ENCODE measurements at regions not wholly inside any gene's neighbourhood (a gene's known extent, or its start where the extent isn't known, plus 50 kb on each side); places are given as distances from the start of the nearest gene placed in this dataset.

- no peak for DNase-seq (ENCODE audit: low read depth)
Observed at GRCh38 chr4:182969651-182970279, 52.6 kb upstream of the DCTD start.

DNA sequence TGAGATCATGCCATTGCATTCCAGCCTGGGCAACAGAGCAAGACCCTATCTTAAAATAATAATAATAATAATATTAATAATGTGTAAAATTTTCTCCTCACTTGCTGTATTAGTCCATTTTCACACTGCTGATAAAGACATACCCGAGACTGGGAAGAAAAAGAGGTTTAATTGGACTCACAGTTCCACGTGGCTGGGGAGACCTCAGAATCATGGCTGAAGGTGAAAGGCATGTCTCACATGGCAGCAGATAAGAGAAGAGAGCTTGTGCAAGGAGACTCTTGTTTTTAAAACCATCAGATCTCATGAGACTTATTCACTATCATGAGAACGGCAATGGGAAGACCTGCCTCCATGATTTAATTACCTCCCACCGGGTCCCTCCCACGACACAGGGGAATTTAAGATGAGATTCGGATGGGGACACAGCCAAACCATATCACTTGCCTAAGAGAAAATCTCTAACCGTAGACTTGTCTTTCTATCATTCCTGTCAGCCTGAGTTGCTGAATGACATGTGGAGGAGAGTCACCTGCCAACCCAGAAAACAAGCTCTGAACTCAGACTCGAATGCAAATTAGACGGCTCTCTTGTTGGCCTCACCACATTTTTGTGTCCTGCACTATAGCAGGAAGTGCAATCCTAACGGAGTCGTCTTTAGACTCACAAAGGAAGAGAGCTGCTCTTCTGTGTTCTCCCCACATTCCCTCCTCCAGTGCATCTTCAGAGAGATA lies 51.9 kb upstream of the DCTD start:
- DNase-seq (ENCODE audit: low read depth): no peak

- no peak for DNase-seq (ENCODE audit: low read depth)
Observed at GRCh38 chr4:182967403-182967802, 50.2 kb upstream of the DCTD start.

Measured in fibroblast of gingiva (primary cell).